HG02938 (cell line): ENCODE measurements at regions not wholly inside any gene's neighbourhood (a gene's known extent, or its start where the extent isn't known, plus 50 kb on each side); places are given as distances from the start of the nearest gene placed in this dataset.
"Not testable (repeated sequence)": the region's sequence is repeated elsewhere in the genome, so short reads cannot be mapped to it uniquely, and the experiment has no call there.

Experiments
- ATAC-seq: cut with Tn5 transposase; IDR thresholded peaks from one replicate; pipeline ENCODE4 v1.9.1; 2021; ENCODE audit warnings: mild to moderate bottlenecking, moderate library complexity; ENCODE audit not compliant: unreplicated experiment

DNA sequence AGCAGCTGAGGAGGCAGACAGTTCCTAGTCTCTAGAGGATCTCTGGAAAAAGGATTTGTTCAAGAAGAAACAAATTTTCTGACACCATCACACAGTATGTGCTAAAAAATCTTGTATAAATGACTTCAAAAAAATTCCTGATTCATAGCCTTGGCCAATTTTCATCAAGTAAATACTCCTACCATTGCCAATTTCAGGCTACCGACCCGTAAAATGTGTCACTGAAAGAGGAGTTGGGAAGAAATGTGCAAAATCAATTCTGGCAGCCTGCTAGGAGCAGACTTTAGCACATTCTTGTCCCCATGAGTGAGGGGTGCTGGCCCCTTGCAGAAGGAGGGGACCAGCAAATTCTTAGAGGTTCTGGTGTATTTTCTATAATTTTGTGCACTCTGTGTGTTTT lies 109.4 kb downstream of the TMEM30B start:
- ATAC-seq, result no peak

DNA sequence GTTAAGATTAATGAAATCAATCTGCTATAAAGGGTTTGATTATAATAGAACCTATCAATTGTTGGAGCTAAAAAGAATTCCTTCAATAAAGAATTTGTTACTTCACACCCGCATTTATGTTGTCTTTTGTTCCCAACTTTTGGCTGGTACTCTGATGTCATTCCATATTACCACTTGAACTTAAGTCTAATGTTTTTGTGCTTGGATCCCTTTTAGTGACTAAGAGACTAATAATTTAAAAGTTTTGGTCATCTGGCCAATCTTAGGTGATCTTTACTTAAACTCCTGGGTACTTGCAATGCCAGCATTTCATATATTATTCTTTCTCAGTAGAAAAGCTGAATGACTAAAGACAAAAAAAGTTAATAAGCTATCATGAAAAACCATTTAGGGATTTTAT lies 113.0 kb downstream of the TMEM30B start:
- ATAC-seq, result no peak

DNA sequence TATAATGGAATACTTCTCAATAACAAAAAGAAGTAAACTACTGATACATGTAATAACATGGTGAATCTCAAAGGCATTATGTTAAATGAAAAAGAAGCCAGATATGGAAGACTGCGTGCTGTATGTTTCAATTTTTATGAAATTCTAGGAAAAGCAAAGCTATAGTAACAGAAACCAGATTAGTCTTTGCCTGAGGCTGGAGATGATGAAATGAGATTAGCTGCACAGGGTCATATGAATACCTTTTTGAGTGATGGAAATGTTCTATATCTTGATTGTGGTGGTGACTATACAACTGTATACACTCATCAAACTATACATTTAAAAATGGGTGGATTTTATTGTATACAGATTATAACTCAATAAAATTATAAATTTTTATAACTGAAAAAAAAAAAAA lies 113.5 kb downstream of the TMEM30B start:
- no peak for ATAC-seq

DNA sequence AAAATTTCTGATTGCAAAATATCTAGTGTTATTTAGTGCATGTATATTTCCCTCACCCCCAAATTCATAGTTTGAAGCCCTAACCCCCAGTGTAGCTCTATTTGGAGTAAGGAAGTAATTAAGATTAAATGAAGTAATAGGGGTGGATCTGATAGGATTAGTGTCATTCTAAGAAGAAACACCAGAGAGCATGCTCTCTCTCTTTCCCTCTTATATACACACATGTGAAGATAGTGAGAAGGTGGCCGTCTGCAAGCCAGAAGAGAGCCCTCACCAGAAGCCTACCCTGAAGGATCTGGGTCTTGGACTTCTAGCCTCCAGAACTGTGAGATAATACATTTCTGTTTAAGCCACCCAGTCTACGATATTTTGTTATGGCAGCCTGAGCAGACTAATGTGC lies 120.3 kb downstream of the TMEM30B start:
- ATAC-seq, result no peak

DNA sequence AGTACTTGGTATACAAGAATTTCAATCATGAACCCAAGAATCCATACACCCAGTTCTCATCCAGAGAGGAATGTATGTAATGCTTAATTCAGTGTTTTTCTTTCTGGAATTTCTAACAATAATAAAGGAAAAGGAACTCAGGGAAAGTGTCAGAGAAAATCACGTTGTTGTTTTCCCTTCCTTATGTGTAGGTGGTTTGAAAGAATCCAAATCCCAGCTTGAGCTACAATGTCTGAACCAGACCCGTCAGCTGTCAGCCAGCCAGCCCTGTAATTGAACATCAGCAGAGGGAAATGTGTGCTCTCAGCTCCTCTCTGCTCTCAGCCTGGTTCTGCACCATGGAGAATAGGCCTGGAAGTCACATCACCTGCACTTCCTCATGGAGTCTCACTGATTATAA lies 126.5 kb downstream of the TMEM30B start:
- ATAC-seq, result no peak

DNA sequence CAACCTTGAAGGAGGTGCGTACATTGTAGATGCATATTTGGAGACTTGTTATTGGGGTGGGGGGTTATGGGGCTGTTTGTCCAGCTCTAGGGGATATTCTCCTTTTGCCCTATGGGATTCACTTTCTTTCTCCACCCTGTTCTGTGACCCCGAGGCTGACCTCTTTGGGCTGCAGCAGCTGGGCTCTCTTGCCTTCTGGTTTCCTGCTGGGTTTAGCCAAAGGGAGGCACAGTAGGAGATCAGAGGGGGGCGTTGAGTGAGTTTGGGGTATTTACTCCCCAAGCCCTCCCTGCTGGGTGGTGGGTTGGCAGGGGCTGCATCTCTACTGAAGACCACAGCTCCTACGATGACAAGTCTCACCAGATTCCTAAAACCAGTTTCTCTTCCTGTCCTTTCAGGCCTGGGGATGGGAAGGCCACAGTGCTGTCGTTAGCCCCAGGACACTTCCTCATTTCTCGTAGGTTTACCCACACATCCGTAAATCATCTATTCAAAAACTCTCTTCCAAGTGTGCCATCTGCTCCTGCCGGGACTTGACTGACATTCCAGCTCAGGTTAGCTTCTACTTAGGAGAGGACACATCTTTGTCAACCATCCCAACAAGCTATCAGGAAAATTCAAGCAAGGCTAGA lies 127.1 kb downstream of the TMEM30B start:
- ATAC-seq, result no peak

DNA sequence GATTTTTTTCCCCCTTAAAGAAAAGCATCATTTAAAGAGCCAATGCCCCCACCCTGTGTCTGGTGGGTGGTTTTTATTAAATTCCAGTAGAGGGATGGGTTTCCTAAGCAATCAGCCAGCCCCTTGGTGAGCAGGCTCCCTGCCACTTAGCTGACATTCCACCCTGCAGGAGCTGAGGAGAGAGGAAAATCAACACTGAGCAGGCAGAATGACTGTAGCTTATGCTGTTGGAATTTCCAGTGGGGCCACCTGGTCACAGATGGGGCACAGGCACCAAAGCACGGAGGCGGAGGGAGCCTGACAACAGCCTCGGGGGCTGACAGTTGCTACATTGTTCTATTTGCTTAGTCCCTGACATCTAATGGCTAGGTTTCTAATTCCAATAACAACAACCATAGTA lies 127.7 kb downstream of the TMEM30B start:
- ATAC-seq, result no peak

DNA sequence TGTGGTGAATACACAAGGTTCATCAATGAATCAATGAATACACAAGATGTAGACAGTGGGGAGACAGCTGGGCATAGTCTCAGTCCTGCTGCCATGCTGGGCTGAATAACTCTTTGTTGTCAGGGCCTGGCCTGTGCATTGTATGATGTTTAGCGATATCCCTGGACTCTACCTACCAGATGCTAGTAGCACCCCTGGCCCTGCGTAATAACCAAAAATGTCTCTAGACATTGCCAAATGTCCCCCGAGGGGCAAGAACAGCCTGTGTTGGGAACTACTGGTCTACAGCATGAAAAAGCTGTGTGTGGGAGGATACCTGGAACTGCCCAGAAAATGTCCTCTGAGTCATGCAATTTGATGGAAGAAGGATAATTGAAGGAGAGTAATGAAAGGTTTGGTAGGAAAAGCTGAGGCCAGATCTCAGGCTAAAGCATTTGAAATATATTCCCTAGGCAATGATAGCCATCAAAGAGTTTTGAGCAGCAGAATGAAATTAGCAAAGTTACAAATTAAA lies 128.2 kb downstream of the TMEM30B start:
- ATAC-seq, result no peak

DNA sequence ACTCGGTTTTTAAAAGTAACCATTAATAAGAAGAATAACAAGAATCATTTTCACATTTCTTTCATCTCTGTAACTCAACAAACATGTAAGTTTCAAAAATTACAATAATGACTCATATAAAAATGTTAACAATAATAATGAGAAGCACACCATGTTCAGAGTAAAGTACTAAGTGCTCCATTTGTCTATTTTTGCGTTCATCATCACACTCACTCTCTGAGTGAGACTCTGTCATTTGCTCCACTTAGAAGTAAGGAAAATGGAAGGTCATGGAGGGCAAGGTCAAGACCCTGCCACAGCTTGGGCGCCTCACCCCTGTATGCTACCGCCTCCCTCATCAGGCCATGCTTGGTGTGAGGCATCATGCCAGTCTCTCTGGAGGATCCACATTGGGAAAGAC lies 129.9 kb downstream of the TMEM30B start:
- ATAC-seq, result no peak

DNA sequence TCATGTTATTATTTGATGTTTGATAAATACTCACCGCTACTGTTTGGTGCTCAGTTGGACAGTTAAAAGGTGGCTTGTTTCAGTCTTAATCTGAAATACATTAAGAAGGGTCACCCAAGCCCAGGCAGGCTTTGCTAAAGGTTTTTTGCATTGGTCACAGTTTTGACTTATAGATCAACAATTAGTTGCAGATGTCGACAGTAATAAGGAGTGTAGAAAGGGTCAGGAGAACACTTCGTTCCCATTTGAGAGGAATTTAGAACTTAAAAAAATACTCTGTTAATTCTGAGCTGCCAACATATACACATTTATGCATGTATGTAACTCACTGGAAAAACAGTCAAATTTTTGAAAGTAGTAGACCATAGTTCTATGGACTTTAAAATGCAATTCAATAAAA lies 130.3 kb downstream of the TMEM30B start:
- no peak for ATAC-seq

DNA sequence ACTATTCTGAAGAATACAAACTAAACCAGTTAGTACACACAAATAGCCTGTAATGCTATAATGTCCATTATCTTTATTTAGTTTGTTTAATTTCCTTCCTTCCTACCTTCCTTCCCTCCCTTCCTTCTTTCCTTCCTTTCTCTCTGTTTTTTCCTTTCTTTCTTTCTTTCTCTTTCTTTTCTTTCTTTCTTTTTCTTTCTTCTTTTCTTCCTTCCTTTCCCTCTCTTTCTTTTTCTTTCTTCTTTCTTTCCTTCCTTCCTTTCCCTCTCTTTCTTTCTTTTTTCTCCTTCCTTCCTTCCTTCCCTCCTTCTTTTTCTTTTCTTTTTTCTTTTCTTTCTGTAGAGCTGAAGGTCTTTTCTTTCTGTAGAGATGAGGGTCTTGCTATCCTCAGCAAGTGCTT lies 131.2 kb downstream of the TMEM30B start:
- no peak for ATAC-seq

DNA sequence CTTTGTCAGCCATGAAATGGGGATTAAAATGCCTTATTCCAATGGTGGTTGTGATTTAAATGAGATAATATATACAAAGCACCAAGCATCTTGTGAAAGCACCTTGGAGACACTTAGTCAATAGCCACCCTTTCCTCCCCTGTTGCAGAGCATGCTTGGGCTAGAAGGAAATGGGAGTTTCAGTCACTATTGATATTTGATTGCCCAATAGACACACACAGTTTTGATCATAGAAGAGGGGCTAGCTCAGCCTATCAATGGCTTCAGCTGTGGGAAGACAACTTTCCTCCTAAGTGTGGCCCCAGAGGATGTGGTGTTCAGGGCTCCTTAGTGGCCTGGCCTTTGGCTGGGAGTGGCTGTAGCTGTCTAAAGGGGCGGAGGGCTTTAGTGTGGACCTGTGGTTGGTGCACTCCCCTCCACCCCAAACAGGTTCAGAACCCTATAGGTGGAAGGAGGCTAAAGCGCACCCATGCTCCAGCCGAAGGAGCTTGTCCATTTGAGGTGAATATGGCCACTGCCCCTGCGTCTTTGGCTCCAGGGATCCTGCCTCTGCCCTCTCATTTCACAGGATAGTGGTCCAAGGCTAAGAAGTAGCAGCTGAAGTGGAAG lies 132.3 kb downstream of the TMEM30B start:
- no peak for ATAC-seq

DNA sequence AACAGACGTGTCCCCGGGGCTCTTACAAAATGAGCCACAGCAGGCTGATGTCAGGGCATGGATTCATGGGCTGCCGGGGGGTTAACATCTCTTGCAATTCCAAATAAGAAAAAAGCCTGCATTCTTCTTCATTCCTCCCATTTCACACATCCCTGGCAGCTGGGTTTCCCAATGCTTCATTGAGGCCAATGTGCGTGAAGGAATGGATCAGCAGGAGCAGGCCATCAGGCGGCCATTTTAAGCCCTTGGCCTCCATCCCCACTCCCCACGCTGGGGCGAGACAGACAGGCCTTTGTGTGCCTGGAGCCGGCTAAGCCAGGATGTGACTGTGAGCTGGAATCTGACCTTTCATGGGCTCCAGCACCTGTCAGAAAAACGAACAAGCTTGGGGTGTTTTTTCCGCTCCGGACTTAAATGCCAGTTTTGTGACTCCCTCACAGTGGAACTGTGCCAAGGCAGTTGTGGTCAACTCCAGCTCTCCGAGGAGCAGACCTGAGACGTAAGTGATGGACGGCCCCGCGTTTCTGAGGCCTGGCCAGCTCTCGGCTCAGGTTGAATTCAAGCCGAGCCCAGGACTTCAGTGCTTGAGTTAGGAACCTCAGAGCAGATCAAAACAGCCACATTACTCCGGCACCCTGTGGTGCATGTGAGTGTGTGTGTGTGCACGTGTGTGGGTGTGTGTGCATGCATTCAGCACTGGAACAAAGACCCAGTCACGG lies 133.1 kb downstream of the TMEM30B start:
- ATAC-seq, result no peak

DNA sequence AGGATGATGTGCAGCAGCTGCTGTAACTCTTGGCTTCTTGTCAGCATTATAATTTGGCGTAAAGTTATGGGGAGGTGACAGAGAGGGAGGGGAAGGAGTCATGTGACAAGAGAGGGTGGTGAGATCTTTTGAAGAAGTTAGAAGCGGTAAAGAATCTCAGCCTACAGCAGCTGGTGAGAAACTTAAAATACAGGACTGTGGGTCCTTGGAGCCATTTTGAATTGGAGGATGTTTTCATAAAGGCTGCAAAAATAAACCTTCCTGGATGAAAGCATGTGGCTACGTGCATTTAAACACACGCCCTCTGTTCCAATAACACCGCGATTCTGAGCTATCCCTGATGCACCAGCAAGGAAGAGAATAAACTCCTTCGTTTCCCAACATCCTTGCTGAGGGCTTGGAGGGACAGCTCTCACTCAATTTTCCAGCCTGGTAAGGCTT lies 133.7 kb downstream of the TMEM30B start:
- ATAC-seq, result no peak

DNA sequence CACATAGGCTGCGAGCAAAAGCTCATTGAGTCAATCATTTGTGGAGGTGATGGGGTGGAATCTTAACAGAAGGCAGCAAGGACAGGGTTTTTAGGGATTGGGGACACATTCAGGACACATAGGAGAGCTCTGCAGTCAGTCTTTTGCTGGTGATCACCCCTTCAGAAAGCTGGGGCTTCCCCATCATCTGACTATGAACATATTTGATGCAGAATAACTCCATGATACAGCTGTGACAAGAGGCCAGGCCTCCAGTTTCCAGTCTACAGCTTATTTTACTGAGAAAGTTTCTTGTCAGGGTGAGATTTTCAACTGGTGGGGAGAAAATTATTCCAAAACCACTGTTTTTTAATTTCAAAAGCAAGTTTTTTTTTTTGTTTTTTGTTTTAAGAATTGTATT lies 134.2 kb downstream of the TMEM30B start:
- ATAC-seq, result no peak

DNA sequence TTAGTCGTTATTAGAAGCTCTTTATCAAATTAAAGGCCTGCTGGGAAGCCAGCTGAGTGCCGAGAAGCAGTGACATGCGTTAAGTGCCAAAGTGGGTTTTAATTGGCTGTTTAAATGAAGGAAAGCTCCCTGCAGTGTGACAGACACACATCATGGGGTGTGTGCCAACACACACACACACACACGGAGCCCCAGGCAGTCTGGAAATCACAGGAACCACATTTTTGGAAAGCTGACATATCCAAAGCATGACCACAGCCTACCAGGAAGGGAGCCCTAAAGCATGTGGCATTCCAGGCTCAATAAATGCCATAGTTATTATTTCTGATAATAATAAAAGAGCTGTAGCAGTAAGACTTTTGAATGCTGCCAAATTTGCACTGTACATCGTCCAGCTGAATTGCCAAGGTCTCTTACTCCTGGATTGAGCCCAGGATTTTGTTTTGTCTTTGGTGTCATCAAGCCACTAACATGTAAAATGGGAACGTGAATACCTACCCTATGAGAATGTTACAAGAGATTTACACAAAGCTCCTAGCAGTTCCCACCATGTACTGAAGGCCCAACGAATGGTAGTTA lies 135.1 kb downstream of the TMEM30B start:
- no peak for ATAC-seq

DNA sequence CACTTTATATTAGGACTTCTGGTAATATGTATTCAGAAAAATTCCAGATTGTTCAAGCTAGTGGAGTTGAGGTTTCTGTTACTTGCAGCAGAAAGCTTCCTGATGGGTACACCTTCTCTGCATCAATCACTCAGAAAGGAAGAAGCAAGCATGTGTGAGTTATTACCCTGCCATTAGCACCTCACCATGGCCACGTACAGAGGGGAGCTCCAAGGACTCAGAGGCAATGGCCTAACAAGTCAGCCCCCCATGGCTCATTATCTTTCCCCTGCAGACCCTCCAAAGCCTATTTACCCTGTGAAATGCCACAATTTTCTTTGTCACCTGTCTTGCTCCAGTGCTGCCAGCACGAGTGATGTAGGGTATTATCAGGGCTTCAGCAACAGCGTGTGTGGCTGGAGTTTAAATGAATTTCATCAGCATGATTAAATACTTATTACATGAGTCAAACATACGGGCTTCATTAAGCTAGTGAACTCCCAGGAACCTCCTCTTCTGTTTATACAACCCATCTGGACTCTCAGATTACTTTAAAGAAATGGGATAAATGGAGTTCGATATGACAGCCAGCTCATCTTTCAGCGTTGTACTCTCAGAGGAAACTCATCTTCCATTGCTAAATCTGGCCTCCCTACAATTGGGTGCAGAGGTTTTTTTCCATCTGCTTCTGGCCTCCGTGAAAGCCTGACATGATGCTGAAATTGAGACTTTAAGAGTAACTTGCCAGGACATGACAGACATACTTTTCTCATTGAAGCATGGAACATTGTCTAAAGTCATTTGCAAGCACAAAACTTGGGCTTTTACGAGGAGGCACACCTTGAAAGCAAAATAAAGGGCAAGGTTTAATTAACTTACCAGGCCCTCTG lies 135.9 kb downstream of the TMEM30B start:
- ATAC-seq, result no peak

DNA sequence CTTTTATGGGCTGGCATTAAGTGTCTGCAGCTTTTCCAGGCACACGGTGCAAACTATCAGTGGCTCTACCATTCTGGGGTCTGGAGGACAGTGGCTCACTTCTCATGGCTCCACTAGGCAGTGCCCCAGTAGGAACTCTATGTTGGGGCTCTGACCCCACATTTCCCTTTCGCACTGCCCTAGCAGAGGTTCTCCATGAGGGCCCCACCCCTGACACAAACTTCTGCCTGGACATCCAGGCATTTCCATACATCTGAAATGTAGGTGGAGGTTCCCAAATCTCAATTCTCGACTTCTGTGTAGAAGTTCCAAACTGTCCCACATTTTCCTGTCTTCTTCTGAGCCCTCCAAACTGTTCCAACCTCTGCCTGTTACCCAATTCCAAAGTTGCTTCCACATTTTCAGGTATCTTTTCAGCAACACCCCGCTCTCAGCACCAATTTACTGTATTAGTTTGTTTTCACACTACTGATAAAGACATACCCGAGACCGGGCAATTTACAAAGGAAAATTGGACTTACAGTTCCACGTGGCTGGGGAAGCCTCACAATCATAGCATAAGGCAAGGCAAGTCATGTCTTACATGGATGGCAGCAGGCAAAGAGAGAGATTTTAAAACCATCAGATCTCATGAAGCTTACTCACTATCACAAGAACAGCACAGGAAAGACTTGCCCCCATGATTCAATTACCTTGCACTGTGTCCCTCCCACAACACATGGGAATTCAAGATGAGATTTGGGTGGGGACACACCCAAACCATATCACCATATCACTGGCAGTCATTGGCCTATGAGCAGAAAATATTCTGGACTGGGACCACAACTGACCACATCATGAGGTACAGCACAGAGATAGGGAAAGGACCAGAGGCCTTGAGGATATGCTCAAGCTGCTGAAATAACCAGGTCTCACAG lies 136.8 kb downstream of the TMEM30B start:
- not testable (repeated sequence) for ATAC-seq

DNA sequence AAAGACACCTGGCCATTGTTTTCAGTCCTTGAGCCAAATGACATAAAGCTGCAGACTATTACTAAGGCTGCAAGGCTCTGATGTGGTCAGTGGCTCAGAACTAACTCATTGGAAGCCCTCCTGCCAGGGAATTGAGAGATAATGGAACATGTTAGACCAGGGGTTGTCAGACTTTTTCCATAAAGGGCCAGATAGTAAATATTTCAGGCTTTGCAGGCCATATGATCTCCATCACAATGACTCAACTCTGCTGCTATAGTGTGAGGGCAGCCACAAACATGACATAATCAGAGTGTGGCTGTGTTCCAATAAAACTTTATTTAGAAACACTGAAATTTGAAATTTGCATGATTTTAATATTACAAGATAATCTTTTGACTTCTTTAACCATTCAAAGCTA lies 140.3 kb downstream of the TMEM30B start:
- no peak for ATAC-seq

DNA sequence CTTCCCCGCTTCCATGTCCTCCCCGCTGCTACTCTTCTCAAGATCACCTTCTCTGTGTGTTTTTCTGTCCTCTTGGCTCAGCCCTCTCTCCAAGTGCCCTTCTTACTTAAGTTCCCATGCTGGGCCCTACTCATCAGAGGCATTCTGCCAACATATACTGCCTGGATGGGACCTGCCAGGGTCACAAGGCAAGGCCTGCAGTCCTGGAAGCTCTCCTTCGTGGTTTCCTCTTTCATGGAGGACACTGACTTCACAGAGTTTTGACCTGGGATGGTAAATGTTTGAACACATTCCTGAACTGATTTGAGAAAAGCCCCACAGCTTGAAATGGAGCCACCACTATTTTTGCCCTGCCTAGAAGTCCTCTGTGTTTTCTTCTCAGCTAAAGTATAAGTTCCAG lies 140.9 kb downstream of the TMEM30B start:
- ATAC-seq, result no peak
